ENCODE measurements at regions not wholly inside any gene's neighbourhood (a gene's known extent, or its start where the extent isn't known, plus 50 kb on each side); places are given as distances from the start of the nearest gene placed in this dataset.

- no peak for FAIRE-seq
- no peak overlapping the region for H3K27ac Mint-ChIP-seq (ENCODE audit: unreplicated experiment)
- Histone ChIP-seq H4K20me1 (ENCODE audit: insufficient read depth, low read length) (no peaks in the 10 kb centered on the region), H3K79me2 (ENCODE audit: insufficient read depth, low read length) (no peaks in the 10 kb centered on the region), H2AFZ (ENCODE audit: low read depth, low read length) (no peak overlapping the region), H3K27ac (ENCODE audit: low read depth, low read length) (no peak overlapping the region), H3K4me1 (ENCODE audit: insufficient read depth, low read length) (no peaks in the 10 kb centered on the region), H3K4me2 (ENCODE audit: low read length) (no peak overlapping the region), H3K36me3 (ENCODE audit: insufficient read depth, low read length) (no peaks in the 10 kb centered on the region), H3K9me3 (ENCODE audit: insufficient read depth, low read depth, low read length) (no peaks in the 10 kb centered on the region), H3K27me3 (ENCODE audit: insufficient read depth, low read length) (no peaks in the 10 kb centered on the region), H3K9ac (ENCODE audit: low read length) (no peak overlapping the region), H3K4me3 (ENCODE audit: insufficient read depth, low read depth, low read length) (no peak overlapping the region)
- no peak for DNase-seq (ENCODE audit: low read depth)
- no peak overlapping the region for H3K4me3 Mint-ChIP-seq (ENCODE audit: unreplicated experiment)
- H3K27me3 Mint-ChIP-seq (ENCODE audit: low read depth, unreplicated experiment) = peaks cover 67% of the 10 kb centered on the region
- H3K9me3 Mint-ChIP-seq (ENCODE audit: unreplicated experiment) = peaks cover 4% of the 10 kb centered on the region
- H3K36me3 Mint-ChIP-seq (ENCODE audit: low read depth, unreplicated experiment) = no peaks in the 10 kb centered on the region
- TF ChIP-seq, protein P1, sequence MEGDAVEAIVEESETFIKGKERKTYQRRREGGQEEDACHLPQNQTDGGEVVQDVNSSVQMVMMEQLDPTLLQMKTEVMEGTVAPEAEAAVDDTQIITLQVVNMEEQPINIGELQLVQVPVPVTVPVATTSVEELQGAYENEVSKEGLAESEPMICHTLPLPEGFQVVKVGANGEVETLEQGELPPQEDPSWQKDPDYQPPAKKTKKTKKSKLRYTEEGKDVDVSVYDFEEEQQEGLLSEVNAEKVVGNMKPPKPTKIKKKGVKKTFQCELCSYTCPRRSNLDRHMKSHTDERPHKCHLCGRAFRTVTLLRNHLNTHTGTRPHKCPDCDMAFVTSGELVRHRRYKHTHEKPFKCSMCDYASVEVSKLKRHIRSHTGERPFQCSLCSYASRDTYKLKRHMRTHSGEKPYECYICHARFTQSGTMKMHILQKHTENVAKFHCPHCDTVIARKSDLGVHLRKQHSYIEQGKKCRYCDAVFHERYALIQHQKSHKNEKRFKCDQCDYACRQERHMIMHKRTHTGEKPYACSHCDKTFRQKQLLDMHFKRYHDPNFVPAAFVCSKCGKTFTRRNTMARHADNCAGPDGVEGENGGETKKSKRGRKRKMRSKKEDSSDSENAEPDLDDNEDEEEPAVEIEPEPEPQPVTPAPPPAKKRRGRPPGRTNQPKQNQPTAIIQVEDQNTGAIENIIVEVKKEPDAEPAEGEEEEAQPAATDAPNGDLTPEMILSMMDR (IDR thresholded peaks at IDR 0.05; ENCODE audit: insufficient read depth, low read depth, low read length) = no peak
- TF ChIP-seq EZH2 (IDR thresholded peaks at IDR 0.05; ENCODE audit: insufficient read depth, low read length) = no peak
- H3K4me1 Mint-ChIP-seq (ENCODE audit: low read depth, unreplicated experiment) = peaks cover 5% of the 10 kb centered on the region
Measured at GRCh38 chr17:34712481-34713195, 133.3 kb downstream of the TMEM132E start.

- H3K36me3 ChIP-seq (ENCODE audit: insufficient read depth, low read length) = no peaks in the 10 kb centered on the region
- no peaks in the 10 kb centered on the region for H3K4me1 ChIP-seq (ENCODE audit: insufficient read depth, low read length)
- no peaks in the 10 kb centered on the region for H3K9me3 ChIP-seq (ENCODE audit: insufficient read depth, low read depth, low read length)
- H2AFZ ChIP-seq (ENCODE audit: low read depth, low read length) = no peak overlapping the region
- TF ChIP-seq, protein P1 (IDR thresholded peaks at IDR 0.05; ENCODE audit: insufficient read depth, low read depth, low read length) = no peak
- TF ChIP-seq EZH2 (IDR thresholded peaks at IDR 0.05; ENCODE audit: insufficient read depth, low read length) = no peak
- DNase-seq (ENCODE audit: low read depth) (no peak), FAIRE-seq (no peak)
- Mint-ChIP-seq H3K27ac (ENCODE audit: unreplicated experiment) (no peak overlapping the region), H3K36me3 (ENCODE audit: low read depth, unreplicated experiment) (no peaks in the 10 kb centered on the region), H3K4me1 (ENCODE audit: low read depth, unreplicated experiment) (peaks cover 5% of the 10 kb centered on the region), H3K4me3 (ENCODE audit: unreplicated experiment) (no peak overlapping the region), H3K9me3 (ENCODE audit: unreplicated experiment) (peaks cover 4% of the 10 kb centered on the region), H3K27me3 (ENCODE audit: low read depth, unreplicated experiment) (peaks cover 76% of the 10 kb centered on the region)
- no peak overlapping the region for H3K4me2 ChIP-seq (ENCODE audit: low read length)
- no peaks in the 10 kb centered on the region for H4K20me1 ChIP-seq (ENCODE audit: insufficient read depth, low read length)
- no peak overlapping the region for H3K4me3 ChIP-seq (ENCODE audit: insufficient read depth, low read depth, low read length)
- no peak overlapping the region for H3K27ac ChIP-seq (ENCODE audit: low read depth, low read length)
- H3K9ac ChIP-seq (ENCODE audit: low read length) = no peak overlapping the region
- no peaks in the 10 kb centered on the region for H3K27me3 ChIP-seq (ENCODE audit: insufficient read depth, low read length)
- H3K79me2 ChIP-seq (ENCODE audit: insufficient read depth, low read length) = no peaks in the 10 kb centered on the region
Measured at GRCh38 chr17:34711646-34712045, 132.3 kb downstream of the TMEM132E start.

DNA sequence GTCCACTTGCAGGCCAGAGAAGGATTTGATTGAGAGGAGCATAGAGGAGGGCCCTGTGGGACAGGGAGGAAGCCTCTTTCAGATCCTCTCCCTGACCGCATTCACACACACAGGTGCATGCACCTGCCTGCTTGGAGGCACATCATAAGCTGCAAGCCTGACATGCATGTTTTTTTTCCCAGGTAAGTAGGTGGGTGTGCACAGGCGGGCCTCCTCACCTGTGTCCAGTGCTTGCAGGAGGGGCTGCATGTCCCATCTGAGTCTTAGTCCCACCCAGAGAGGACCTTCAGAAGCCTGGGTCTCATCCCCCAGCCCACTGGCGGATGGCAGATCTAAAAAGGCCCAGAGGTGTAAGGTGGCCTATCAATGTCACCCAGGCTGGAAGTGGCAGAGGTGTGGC, 130.8 kb downstream of the TMEM132E start:
- no peak overlapping the region for H3K9ac ChIP-seq (ENCODE audit: low read length)
- Mint-ChIP-seq H3K27ac (ENCODE audit: unreplicated experiment) (no peak overlapping the region), H3K4me3 (ENCODE audit: unreplicated experiment) (no peak overlapping the region), H3K9me3 (ENCODE audit: unreplicated experiment) (peaks cover 4% of the 10 kb centered on the region), H3K36me3 (ENCODE audit: low read depth, unreplicated experiment) (no peaks in the 10 kb centered on the region), H3K27me3 (ENCODE audit: low read depth, unreplicated experiment) (peaks cover 75% of the 10 kb centered on the region), H3K4me1 (ENCODE audit: low read depth, unreplicated experiment) (no peaks in the 10 kb centered on the region)
- H3K36me3 ChIP-seq (ENCODE audit: insufficient read depth, low read length) = no peaks in the 10 kb centered on the region
- FAIRE-seq (no peak), DNase-seq (ENCODE audit: low read depth) (no peak)
- H3K4me3 ChIP-seq (ENCODE audit: insufficient read depth, low read depth, low read length) = no peak overlapping the region
- no peaks in the 10 kb centered on the region for H3K79me2 ChIP-seq (ENCODE audit: insufficient read depth, low read length)
- no peaks in the 10 kb centered on the region for H3K27me3 ChIP-seq (ENCODE audit: insufficient read depth, low read length)
- no peaks in the 10 kb centered on the region for H3K4me1 ChIP-seq (ENCODE audit: insufficient read depth, low read length)
- no peak overlapping the region for H2AFZ ChIP-seq (ENCODE audit: low read depth, low read length)
- H4K20me1 ChIP-seq (ENCODE audit: insufficient read depth, low read length) = no peaks in the 10 kb centered on the region
- TF ChIP-seq, protein P1 (IDR thresholded peaks at IDR 0.05; ENCODE audit: insufficient read depth, low read depth, low read length) = no peak
- no peak for TF ChIP-seq EZH2 (IDR thresholded peaks at IDR 0.05; ENCODE audit: insufficient read depth, low read length)
- no peak overlapping the region for H3K27ac ChIP-seq (ENCODE audit: low read depth, low read length)
- no peaks in the 10 kb centered on the region for H3K9me3 ChIP-seq (ENCODE audit: insufficient read depth, low read depth, low read length)
- no peak overlapping the region for H3K4me2 ChIP-seq (ENCODE audit: low read length)
